PFSK-1 (cell line): ENCODE measurements at regions not wholly inside any gene's neighbourhood (a gene's known extent, or its start where the extent isn't known, plus 50 kb on each side); places are given as distances from the start of the nearest gene placed in this dataset.

Experiments used
- FOXP2 ChIP-seq: optimal IDR thresholded peaks from 2 replicates; pipeline ENCODE3; 2011; ENCODE audit warnings: borderline replicate concordance, control low read depth, inconsistent platforms; ENCODE audit not compliant: insufficient read depth; ENCODE audit errors: extremely low read length, extremely low read depth
- POLR2AphosphoS5 ChIP-seq: IDR thresholded peaks from 2 replicates; pipeline ENCODE4 v1.6.1; 2012; ENCODE audit warnings: low read depth, mild to moderate bottlenecking, control low read depth, low read length, moderate library complexity
- SIN3A ChIP-seq: IDR thresholded peaks from 2 replicates; pipeline ENCODE4 v1.6.1; 2012; ENCODE audit warnings: mild to moderate bottlenecking, low read length, moderate library complexity, borderline replicate concordance; ENCODE audit not compliant: insufficient read depth
- TAF1 ChIP-seq: IDR thresholded peaks from 2 replicates; pipeline ENCODE4 v1.6.1; 2012; ENCODE audit warnings: low read length, control low read depth, borderline replicate concordance; ENCODE audit not compliant: insufficient read depth
- TF ChIP-seq, protein P1 (sequence below), 2 experiments: IDR thresholded peaks; 2 replicates each; pipeline versions ENCODE4 v1.6.1 to v1.8.0; 2011 to 2012; ENCODE audit warnings: low read depth in 2 of 2, low read length in 2 of 2, control low read depth in 1 of 2, inconsistent platforms in 1 of 2, mild to moderate bottlenecking in 1 of 2, moderate library complexity in 1 of 2; ENCODE audit not compliant: insufficient read depth in 1 of 2

GRCh38 chr18:64994370-64994769 is 756.4 kb upstream of the CDH7 start:
- TF ChIP-seq SIN3A = no peak
- no peak for TF ChIP-seq TAF1
- TF ChIP-seq, protein P1, sequence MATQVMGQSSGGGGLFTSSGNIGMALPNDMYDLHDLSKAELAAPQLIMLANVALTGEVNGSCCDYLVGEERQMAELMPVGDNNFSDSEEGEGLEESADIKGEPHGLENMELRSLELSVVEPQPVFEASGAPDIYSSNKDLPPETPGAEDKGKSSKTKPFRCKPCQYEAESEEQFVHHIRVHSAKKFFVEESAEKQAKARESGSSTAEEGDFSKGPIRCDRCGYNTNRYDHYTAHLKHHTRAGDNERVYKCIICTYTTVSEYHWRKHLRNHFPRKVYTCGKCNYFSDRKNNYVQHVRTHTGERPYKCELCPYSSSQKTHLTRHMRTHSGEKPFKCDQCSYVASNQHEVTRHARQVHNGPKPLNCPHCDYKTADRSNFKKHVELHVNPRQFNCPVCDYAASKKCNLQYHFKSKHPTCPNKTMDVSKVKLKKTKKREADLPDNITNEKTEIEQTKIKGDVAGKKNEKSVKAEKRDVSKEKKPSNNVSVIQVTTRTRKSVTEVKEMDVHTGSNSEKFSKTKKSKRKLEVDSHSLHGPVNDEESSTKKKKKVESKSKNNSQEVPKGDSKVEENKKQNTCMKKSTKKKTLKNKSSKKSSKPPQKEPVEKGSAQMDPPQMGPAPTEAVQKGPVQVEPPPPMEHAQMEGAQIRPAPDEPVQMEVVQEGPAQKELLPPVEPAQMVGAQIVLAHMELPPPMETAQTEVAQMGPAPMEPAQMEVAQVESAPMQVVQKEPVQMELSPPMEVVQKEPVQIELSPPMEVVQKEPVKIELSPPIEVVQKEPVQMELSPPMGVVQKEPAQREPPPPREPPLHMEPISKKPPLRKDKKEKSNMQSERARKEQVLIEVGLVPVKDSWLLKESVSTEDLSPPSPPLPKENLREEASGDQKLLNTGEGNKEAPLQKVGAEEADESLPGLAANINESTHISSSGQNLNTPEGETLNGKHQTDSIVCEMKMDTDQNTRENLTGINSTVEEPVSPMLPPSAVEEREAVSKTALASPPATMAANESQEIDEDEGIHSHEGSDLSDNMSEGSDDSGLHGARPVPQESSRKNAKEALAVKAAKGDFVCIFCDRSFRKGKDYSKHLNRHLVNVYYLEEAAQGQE (IDR thresholded peaks at IDR 0.05; ENCODE audit: insufficient read depth in 1 of 2, low read depth in 2 of 2, low read length in 2 of 2) = no peak
- TF ChIP-seq FOXP2 = no peak
- no peak for TF ChIP-seq POLR2AphosphoS5

DNA sequence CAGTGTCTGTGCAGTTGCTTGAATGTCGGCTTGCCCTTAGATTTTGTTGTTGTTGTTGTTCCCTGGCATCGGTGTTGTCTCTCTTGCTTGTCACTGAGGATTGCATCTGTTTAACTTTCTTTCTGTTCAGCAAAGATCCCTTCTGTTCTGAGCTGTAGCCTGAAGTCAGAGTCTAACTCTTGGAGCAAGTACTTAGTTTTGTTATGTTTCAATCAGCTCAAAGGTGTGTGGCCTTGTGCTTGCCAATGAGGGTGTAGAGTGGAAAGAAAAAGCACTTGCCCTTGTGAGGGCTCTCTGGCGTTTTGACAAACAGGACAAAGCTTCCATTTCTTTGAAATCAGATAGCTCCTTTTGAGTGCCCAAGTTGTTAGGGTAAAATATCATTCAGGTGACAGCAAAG is 757.1 kb upstream of the CDH7 start:
- TF ChIP-seq, protein P1 (IDR thresholded peaks at IDR 0.05; ENCODE audit: insufficient read depth in 1 of 2, low read depth in 2 of 2, low read length in 2 of 2) = no peak
- TF ChIP-seq SIN3A (no peak), TAF1 (no peak), POLR2AphosphoS5 (no peak), FOXP2 (no peak)

- TF ChIP-seq TAF1 (no peak), FOXP2 (no peak), POLR2AphosphoS5 (no peak), SIN3A (no peak)
- TF ChIP-seq, protein P1 (IDR thresholded peaks at IDR 0.05; ENCODE audit: insufficient read depth in 1 of 2, low read depth in 2 of 2, low read length in 2 of 2) = no peak
Measured at GRCh38 chr18:64992654-64993053, 758.2 kb upstream of the CDH7 start.

DNA sequence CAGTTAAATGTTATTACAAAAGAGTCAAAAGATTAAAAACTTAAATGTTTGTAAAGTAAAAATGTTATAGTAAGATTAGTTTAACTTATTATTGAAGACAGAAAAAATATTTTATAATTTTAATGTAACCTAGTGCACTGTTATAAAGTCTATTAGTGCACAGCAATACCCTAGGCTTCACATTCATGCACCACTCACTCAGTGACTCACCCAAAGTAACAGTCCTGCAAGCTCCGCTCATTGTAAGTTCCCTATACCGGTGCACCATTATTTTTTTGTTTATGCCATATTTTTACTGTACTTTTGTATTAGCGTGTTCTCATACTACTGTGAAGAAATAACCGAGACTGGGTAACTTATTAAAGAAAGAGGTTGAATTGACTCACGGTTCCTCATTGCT is 759.7 kb upstream of the CDH7 start:
- TF ChIP-seq, protein P1 (IDR thresholded peaks at IDR 0.05; ENCODE audit: insufficient read depth in 1 of 2, low read depth in 2 of 2, low read length in 2 of 2) = no peak
- TF ChIP-seq POLR2AphosphoS5 (no peak), SIN3A (no peak), TAF1 (no peak), FOXP2 (no peak)

DNA sequence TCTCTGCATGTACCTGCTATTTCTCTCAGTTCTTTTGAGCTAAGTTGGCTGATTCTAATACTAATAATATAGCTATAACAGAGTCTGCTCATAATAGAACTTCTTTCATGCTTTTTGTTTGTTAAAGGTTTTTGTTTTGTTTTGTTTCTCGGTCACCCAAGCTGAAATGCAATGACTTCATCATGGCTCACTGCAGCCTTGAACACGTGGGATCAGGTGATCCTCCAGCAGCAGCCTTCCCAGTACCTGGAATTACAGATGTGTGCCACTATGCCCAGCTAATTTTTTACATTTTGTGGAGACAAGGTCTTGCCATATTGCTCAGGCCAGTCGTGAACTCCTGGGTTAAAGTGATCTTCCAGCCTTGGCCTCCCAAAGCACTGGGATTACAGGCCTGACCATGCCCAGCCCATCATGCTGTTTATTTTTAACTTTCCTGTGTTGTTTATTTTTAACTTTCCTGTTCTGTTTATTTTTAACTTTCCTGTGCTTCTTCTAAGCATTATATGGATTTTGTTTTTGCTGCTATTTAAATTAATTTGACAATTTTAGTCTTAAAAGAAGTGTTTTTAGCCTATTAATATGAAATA is 763.8 kb upstream of the CDH7 start:
- no peak for TF ChIP-seq POLR2AphosphoS5
- TF ChIP-seq FOXP2 = no peak
- no peak for TF ChIP-seq TAF1
- TF ChIP-seq, protein P1 (IDR thresholded peaks at IDR 0.05; ENCODE audit: insufficient read depth in 1 of 2, low read depth in 2 of 2, low read length in 2 of 2) = no peak
- TF ChIP-seq SIN3A = no peak
